Heart left ventricle (tissue), 16 donors: ENCODE measurements at regions not wholly inside any gene's neighbourhood (a gene's known extent, or its start where the extent isn't known, plus 50 kb on each side); places are given as distances from the start of the nearest gene placed in this dataset.

Source experiments
- ATAC-seq, 4 donors: fragments of 200-7000 bp; cut with Tn5 transposase; one replicate each; pipeline ENCODE4 v1.9.1; 2020 to 2022; ENCODE audit warnings: moderate library complexity in 4 of 4, mild to moderate bottlenecking in 3 of 4, moderate number of reproducible peaks in 1 of 4
- DNase-seq, 5 donors: peaks; one replicate each; pipeline ENCODE4 v3.0.0-alpha.2; 2020
- H3K27ac ChIP-seq, 12 donors: fragments of 200-600 bp; sonication (generic) in 4 of 12; one replicate each; pipeline versions ENCODE4 v1.5.0 to v1.8.0; 2016 to 2022; ENCODE audit warnings: mild to moderate bottlenecking in 2 of 12
- H3K27me3 ChIP-seq, 9 donors: fragments of 200-600 bp; sonication (generic) in 2 of 9; one replicate each; pipeline versions ENCODE4 v1.5.1 to v1.8.0; 2016 to 2022; ENCODE audit warnings: mild to moderate bottlenecking in 3 of 9
- H3K36me3 ChIP-seq, 9 donors: fragments of 200-600 bp; sonication (generic) in 2 of 9; one replicate each; pipeline versions ENCODE4 v1.5.0 to v1.8.0; 2018 to 2022; ENCODE audit warnings: mild to moderate bottlenecking in 2 of 9
- H3K4me1 ChIP-seq, 12 donors: fragments of 200-600 bp; sonication (generic) in 4 of 12; one replicate each; pipeline versions ENCODE4 v1.5.0 to v1.8.0; 2016 to 2022; ENCODE audit warnings: mild to moderate bottlenecking in 3 of 12
- H3K4me3 ChIP-seq, 12 donors: fragments of 200-600 bp; sonication (generic) in 4 of 12; one replicate each; pipeline versions ENCODE4 v1.5.0 to v1.8.0; 2017 to 2022; ENCODE audit warnings: mild to moderate bottlenecking in 9 of 12, moderate library complexity in 4 of 12
- H3K9me3 ChIP-seq, 12 donors: fragments of 200-600 bp; sonication (generic) in 4 of 12; one replicate each; pipeline versions ENCODE4 v1.5.0 to v1.8.0; 2016 to 2022; ENCODE audit warnings: mild to moderate bottlenecking in 1 of 12
- POLR2A ChIP-seq, 2 donors: fragments of 450-650 bp; IDR thresholded peaks; one replicate each; pipeline ENCODE4 v1.6.1; 2017; ENCODE audit warnings: antibody characterized with exemption in 2 of 2, mild to moderate bottlenecking in 2 of 2, moderate library complexity in 2 of 2
- WGBS, 4 donors: extraction: QIAGEN DNeasy Blood & Tissue Kit in 2 of 4; methylation state at CpG; one replicate each; pipeline versions ENCODE4 v1.1.5 to v1.1.7; 2013 to 2018; 5-methylcytosine and 5-hydroxymethylcytosine counted together
- intact Hi-C, 10 donors: fragments of 100-400 bp; cut with DNase I; formaldehyde crosslinking; loops; one replicate each; pipeline versions ENCODE4 v1.11.1 to v1.14.2; 2022
- TF ChIP-seq, protein P1 (sequence below), 12 donors: fragments of 200-600 bp; sonication (generic) in 4 of 12; IDR thresholded peaks; one replicate each; pipeline versions ENCODE4 v1.5.0 to v1.8.0; 2018 to 2022; ENCODE audit warnings: antibody characterized with exemption in 12 of 12, mild to moderate bottlenecking in 5 of 12
- donor health status: ischemic (EF 13 %, LVEDD 7.1; RV severe dilation, severe dysfunction).
- donor health status: healthy with polysubstance abuse.
- donor health status: DM: no; HTN: yes; CAD: no.
- donor health status: DM: no; HTN: no; CAD: no.
- donor health status: ischemic (EF 25% LVEDD 6.9; RV normal size, moderate dysfunction).
- donor health status: ischemic (EF 25% LVEDD 5.7; RV mildly dilated, moderate dysfunction).
- donor health status: healthy.
- donor health status: DM: yes; HTN: yes; CAD: no.
- donor health status: ischemic (EF 35%, LVEDD 5.7; RV mildly dilated, moderate dysfunction).
- donor health status: nonischemic (EF 11% LVEDD 7.7; RV severe dilation, severe dysfunction).
- donor health status: DM: yes; HTN: yes; CAD: no.
- donor health status: PGD.
- donor health status: ischemic (EF 29% LVEDD 5.4; RV normal size, mild dysfunction).
- donor health status: nonischemic (EF 23%, LVEDD 6.1; RV moderate dilation, normal function).

DNA sequence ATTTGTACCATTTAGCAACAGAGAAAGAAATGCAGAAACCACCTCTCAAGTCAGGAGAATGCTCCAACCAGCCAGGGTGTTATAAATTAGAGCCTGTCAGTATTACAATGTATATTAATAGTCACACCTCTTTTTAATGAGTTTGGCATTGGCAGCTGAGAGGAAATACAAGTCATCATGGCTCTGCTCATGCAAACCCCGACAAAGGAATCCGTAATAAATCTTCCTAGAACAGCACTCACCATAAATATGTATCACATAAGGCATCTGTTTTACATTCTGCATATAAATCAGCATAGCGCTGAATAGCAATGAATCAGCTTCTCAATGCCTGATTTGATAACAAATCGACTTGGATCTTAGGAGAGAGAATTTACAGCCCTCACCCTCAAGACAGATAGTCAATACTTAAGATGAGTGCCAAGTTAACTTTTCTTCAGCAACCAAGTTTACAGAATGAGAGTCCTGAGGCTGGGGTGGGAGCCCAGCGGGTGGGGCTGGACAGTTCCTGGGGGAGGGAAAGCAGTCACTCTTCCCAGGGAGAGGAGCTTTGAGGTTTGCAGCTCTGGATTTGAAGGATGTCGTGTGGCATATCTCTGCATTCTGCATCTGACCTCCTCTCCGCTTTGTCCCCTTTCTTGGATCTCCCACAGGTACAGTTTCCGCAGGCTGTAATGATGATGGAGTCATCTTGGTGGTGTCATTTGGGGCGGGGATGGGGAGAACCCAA lies 1034.4 kb upstream of the NR2F2 start:
- H3K36me3 ChIP-seq = no peaks in the 10 kb centered on the region
- H3K4me1 ChIP-seq = peaks cover 0 to 33% (median 6%) of the 10 kb centered on the region in 12 donors
- ATAC-seq (no peak), DNase-seq (no peak)
- no peak overlapping the region for H3K27ac ChIP-seq
- H3K27me3 ChIP-seq = peaks cover 0 to 5% (median 0%) of the 10 kb centered on the region in 9 donors
- TF ChIP-seq, protein P1, sequence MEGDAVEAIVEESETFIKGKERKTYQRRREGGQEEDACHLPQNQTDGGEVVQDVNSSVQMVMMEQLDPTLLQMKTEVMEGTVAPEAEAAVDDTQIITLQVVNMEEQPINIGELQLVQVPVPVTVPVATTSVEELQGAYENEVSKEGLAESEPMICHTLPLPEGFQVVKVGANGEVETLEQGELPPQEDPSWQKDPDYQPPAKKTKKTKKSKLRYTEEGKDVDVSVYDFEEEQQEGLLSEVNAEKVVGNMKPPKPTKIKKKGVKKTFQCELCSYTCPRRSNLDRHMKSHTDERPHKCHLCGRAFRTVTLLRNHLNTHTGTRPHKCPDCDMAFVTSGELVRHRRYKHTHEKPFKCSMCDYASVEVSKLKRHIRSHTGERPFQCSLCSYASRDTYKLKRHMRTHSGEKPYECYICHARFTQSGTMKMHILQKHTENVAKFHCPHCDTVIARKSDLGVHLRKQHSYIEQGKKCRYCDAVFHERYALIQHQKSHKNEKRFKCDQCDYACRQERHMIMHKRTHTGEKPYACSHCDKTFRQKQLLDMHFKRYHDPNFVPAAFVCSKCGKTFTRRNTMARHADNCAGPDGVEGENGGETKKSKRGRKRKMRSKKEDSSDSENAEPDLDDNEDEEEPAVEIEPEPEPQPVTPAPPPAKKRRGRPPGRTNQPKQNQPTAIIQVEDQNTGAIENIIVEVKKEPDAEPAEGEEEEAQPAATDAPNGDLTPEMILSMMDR (IDR thresholded peaks at IDR 0.05) = no peak
- no peak for TF ChIP-seq POLR2A (IDR thresholded peaks at IDR 0.05)
- no peaks in the 10 kb centered on the region for H3K9me3 ChIP-seq
- intact Hi-C loops = loop anchor here in 4 of 10 donors (10.0 kb wide), 3 partner anchors 271 to 621 kb away; no protein-coding TSS in a partner anchor
- 50 to 66% (median 55%) methylated on average over 9 of the region's 9 CpGs for WGBS, 4 donors
- H3K4me3 ChIP-seq = no peak overlapping the region

DNA sequence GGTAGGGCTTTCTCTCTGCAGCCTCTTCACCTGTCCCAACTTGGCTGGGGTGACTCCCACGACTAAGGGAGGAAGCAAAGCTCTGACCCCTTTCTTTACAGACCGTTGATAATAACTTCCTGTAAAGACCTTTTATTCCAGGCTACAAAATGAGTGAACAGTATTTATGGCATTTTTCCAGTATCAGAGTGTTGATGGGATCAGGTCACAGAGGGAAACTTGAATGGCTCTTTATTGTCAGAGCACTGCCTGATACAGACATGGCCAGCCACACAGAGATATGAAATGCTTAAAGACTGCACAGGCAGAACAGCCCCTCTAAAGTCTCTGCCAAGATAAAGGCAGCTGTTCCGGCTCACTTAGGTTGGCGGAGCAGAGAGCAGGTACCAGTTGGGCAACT lies 1033.9 kb upstream of the NR2F2 start:
- intact Hi-C loops = loop anchor here in 4 of 10 donors (10.0 kb wide), 3 partner anchors 272 to 622 kb away; no protein-coding TSS in a partner anchor
- ATAC-seq (peak in 2 of 4 donors; percentile 14 to 27), DNase-seq (no peak)
- TF ChIP-seq POLR2A (IDR thresholded peaks at IDR 0.05) = no peak
- TF ChIP-seq, protein P1 (IDR thresholded peaks at IDR 0.05) = no peak
- H3K27me3 ChIP-seq = peaks cover 0 to 5% (median 0%) of the 10 kb centered on the region in 9 donors
- H3K36me3 ChIP-seq = no peaks in the 10 kb centered on the region
- H3K27ac ChIP-seq = no peak overlapping the region
- no peak overlapping the region for H3K4me3 ChIP-seq
- 11 to 23% (median 16%) methylated on average over 4 of the region's 4 CpGs for WGBS, 4 donors
- H3K9me3 ChIP-seq = no peaks in the 10 kb centered on the region
- peaks cover 0 to 34% (median 6%) of the 10 kb centered on the region in 12 donors for H3K4me1 ChIP-seq

DNA sequence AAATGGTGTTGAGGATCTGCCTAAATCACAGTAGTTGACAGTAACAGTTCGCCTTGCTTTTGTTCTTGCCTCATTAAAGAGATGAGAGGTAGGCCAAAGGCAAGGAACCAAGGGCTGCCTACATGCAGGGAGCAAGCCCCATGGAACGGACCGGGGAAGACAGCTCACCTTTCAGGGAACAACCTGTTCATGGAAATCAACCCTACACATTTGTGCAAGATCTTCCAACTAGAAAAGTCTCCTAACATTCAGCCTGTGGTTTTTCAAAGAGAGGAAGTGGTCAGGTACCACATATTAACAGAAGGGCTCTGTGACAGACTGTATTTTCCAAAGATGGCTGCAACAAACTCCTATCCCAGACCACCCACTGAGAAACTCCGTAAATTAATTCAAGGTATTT lies 1031.8 kb upstream of the NR2F2 start:
- DNase-seq = no peak
- H3K27ac ChIP-seq = no peak overlapping the region
- no peak for TF ChIP-seq POLR2A (IDR thresholded peaks at IDR 0.05)
- TF ChIP-seq, protein P1 (IDR thresholded peaks at IDR 0.05) = no peak
- intact Hi-C loops = loop anchor here in 4 of 10 donors (10.0 kb wide), 3 partner anchors 274 to 624 kb away; no protein-coding TSS in a partner anchor
- no peaks in the 10 kb centered on the region for H3K36me3 ChIP-seq
- no peak overlapping the region for H3K4me3 ChIP-seq
- no peaks in the 10 kb centered on the region for H3K9me3 ChIP-seq
- H3K27me3 ChIP-seq = peaks cover 0 to 5% (median 0%) of the 10 kb centered on the region in 9 donors
- H3K4me1 ChIP-seq = peaks cover 0 to 34% (median 8%) of the 10 kb centered on the region in 12 donors
- WGBS, 4 donors = 91 to 95% (median 95%) methylated on average over 4 of the region's 4 CpGs
- no peak for ATAC-seq

DNA sequence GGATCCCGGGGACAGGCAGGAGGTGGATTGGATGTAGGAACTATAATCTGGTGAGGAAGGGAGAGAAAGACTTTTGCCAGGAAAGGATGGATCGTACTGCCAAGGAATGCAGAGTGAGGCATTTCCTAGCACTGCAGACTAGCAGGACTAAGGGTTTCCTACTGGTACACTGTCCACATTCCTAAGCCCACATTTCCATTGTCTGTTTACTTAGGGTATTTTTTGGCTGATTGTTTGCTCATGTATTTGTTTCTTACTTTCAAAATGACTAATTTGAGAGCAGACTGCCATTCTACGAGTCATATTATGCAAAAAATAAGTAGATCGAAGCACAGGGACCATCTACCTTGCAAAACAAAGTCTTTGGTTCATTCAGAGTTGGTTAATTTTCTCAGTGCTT lies 1029.5 kb upstream of the NR2F2 start:
- Histone ChIP-seq H3K27ac (peak overlapping the region in 6 of 12 donors; percentile 13 to 52 (median 25)), H3K4me3 (no peak overlapping the region), H3K36me3 (no peaks in the 10 kb centered on the region), H3K4me1 (peaks cover 0 to 53% (median 20%) of the 10 kb centered on the region in 12 donors), H3K9me3 (no peaks in the 10 kb centered on the region), H3K27me3 (peaks cover 0 to 5% (median 0%) of the 10 kb centered on the region in 9 donors)
- DNase-seq (no peak), ATAC-seq (peak in 1 of 4 donors; percentile 38)
- TF ChIP-seq, protein P1 (IDR thresholded peaks at IDR 0.05) = no peak
- TF ChIP-seq POLR2A (IDR thresholded peaks at IDR 0.05) = no peak
- intact Hi-C loops = loop anchor here in 2 of 10 donors (5.0 to 10.0 kb wide), 2 partner anchors 66 to 154 kb away; no protein-coding TSS in a partner anchor
- 54 to 76% (median 63%) methylated on average over 4 of the region's 4 CpGs for WGBS, 4 donors
